Mammary epithelial cell (primary cell): ENCODE measurements at regions not wholly inside any gene's neighbourhood (a gene's known extent, or its start where the extent isn't known, plus 50 kb on each side); places are given as distances from the start of the nearest gene placed in this dataset.

Experiments
- EZH2 ChIP-seq: IDR thresholded peaks from 2 replicates; pipeline ENCODE4 v1.6.1; 2012; ENCODE audit warnings: low read length, inconsistent platforms, borderline replicate concordance
- TF ChIP-seq, protein P1 (sequence below), 2 donors: IDR thresholded peaks in 1 of 2; conservative IDR thresholded peaks in 1 of 2; 2 replicates each; pipeline ENCODE4 v1.5.1; 2011 to 2012; ENCODE audit warnings: inconsistent platforms in 2 of 2, low read length in 2 of 2, mild to moderate bottlenecking in 2 of 2, control low read depth in 1 of 2, low read depth in 1 of 2; ENCODE audit not compliant: insufficient read depth in 1 of 2; ENCODE audit errors: extremely low read depth in 1 of 2

DNA sequence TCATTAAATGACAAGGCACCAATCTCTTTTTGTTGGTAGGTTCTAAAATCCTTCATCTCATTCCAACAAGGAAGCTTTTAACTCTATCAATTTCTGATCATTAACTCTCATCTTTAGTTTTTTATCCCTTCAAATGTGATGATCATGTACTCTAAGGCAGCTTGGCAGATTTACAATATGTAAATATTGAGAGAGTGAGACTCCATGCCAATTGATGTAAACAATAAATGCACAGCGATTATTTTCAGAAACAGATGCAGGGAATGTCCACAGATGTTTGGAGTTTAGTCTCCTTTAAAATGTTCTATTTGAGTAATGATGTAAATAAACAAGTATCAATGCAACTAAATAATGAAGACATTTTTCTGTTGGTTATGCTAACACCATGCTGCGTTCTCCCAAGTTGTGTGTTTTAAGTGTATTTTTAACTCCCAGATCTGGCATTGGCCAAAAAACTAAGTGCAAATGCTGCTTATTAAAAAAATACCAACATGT, 213.8 kb downstream of the AHR start:
- TF ChIP-seq, protein P1, sequence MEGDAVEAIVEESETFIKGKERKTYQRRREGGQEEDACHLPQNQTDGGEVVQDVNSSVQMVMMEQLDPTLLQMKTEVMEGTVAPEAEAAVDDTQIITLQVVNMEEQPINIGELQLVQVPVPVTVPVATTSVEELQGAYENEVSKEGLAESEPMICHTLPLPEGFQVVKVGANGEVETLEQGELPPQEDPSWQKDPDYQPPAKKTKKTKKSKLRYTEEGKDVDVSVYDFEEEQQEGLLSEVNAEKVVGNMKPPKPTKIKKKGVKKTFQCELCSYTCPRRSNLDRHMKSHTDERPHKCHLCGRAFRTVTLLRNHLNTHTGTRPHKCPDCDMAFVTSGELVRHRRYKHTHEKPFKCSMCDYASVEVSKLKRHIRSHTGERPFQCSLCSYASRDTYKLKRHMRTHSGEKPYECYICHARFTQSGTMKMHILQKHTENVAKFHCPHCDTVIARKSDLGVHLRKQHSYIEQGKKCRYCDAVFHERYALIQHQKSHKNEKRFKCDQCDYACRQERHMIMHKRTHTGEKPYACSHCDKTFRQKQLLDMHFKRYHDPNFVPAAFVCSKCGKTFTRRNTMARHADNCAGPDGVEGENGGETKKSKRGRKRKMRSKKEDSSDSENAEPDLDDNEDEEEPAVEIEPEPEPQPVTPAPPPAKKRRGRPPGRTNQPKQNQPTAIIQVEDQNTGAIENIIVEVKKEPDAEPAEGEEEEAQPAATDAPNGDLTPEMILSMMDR (conservative IDR thresholded peaks at IDR 0.05 in 1 of 2, IDR thresholded peaks at IDR 0.05 in 1 of 2; ENCODE audit: extremely low read depth in 1 of 2, insufficient read depth in 1 of 2, low read depth in 1 of 2, low read length in 2 of 2) = no peak
- no peak for TF ChIP-seq EZH2
